HCT116 (cell line): ENCODE measurements at regions not wholly inside any gene's neighbourhood (a gene's known extent, or its start where the extent isn't known, plus 50 kb on each side); places are given as distances from the start of the nearest gene placed in this dataset.

Experiments
- ATAC-seq: fragments of 200-7000 bp; cut with Tn5 transposase; 2 replicates; pipeline ENCODE4 v1.9.1; 2020; ENCODE audit warnings: mild to moderate bottlenecking, moderate library complexity
- BruUV-seq: library from RNA; stranded (reverse); fragments of 400-500 nt; replicated peaks from 2 replicates; lab custom pipeline; 2021; lab: Mats Ljungman, UMichigan
- CTCF ChIA-PET: fragments of 300-600 bp; sonication (Branson Sonifier 250); formaldehyde crosslinking; loops from one replicate; lab custom pipeline; 2021; ENCODE audit warnings: antibody characterized with exemption; lab: Charles Lee
- POLR2A ChIA-PET: fragments of 300-600, 350-600 bp; sonication (Branson Sonifier 250); formaldehyde crosslinking; loops from one replicate; lab custom pipeline; 2021; ENCODE audit warnings: antibody characterized with exemption; lab: Charles Lee
- RAD21 ChIA-PET, 2 experiments: fragments of 300-600 bp; sonication (Branson Sonifier 250); formaldehyde crosslinking; loops; one replicate each; lab custom pipeline; 2023; ENCODE audit warnings: low total read pairs in 2 of 2; ENCODE audit not compliant: uncharacterized antibody in 2 of 2, unreplicated experiment in 2 of 2, low non-redundant PET in 1 of 2; lab: Charles Lee
- DNase-seq: peaks from one replicate; pipeline ENCODE4 v3.0.0-alpha.2; 2010; ENCODE audit warnings: low read depth, low spot score
- H2AFZ ChIP-seq: fragments of 200-600 bp; shearing (Covaris generic), sonication (generic); 2 replicates; pipeline ENCODE4 v1.6.1; 2017; ENCODE audit warnings: low read depth, mixed run types, mixed read lengths, antibody characterized with exemption, low read length; ENCODE audit not compliant: poor library complexity, severe bottlenecking
- H3K27ac ChIP-seq: 2 replicates; pipeline ENCODE4 v1.5.1; 2012; ENCODE audit warnings: low read depth, low read length
- H3K27me3 ChIP-seq: fragments of 200-600 bp; sonication (generic); 2 replicates; pipeline ENCODE4 v1.6.1; 2016; ENCODE audit warnings: mixed run types, low read length, mixed read lengths; ENCODE audit not compliant: insufficient read depth
- H3K36me3 ChIP-seq, 2 experiments: fragments of 200-500 bp in 1 of 2; fragments of 200-600 bp in 1 of 2; sonication (Bioruptor generic) in 1 of 2; sonication (generic) in 1 of 2; 2 replicates each; pipeline versions ENCODE4 v1.5.1 to v1.6.1; 2014 to 2016; ENCODE audit warnings: low read length in 2 of 2, inconsistent platforms in 1 of 2, mixed read lengths in 1 of 2, mixed run types in 1 of 2; ENCODE audit not compliant: insufficient read depth in 2 of 2, control insufficient read depth in 1 of 2
- H3K4me1 ChIP-seq, 2 experiments: fragments of 200-600 bp in 1 of 2; sonication (generic) in 1 of 2; 2 replicates each; pipeline versions ENCODE4 v1.5.1 to v1.6.1; 2012 to 2017; ENCODE audit warnings: low read length in 2 of 2, inconsistent platforms in 1 of 2, mild to moderate bottlenecking in 1 of 2, mixed read lengths in 1 of 2, mixed run types in 1 of 2, moderate library complexity in 1 of 2; ENCODE audit not compliant: insufficient read depth in 2 of 2, control insufficient read depth in 1 of 2
- H3K4me2 ChIP-seq: fragments of 200-600 bp; sonication (generic); 2 replicates; pipeline ENCODE4 v1.6.1; 2017; ENCODE audit warnings: mixed run types, low read length, mixed read lengths
- H3K4me3 ChIP-seq, 2 experiments: fragments of 200-600 bp in 1 of 2; sonication (generic) in 1 of 2; replicated peaks in 1 of 2; 2 replicates each; pipeline ENCODE4 v1.5.1; 2011 to 2016; ENCODE audit warnings: low read length in 2 of 2, control low read depth in 1 of 2, low read depth in 1 of 2, mild to moderate bottlenecking in 1 of 2, mixed read lengths in 1 of 2, mixed run types in 1 of 2
- H3K79me2 ChIP-seq: fragments of 200-600 bp; sonication (generic); 2 replicates; pipeline ENCODE4 v1.6.1; 2017; ENCODE audit warnings: mild to moderate bottlenecking, mixed run types, low read length, moderate library complexity, mixed read lengths; ENCODE audit not compliant: insufficient read depth
- H3K9ac ChIP-seq: fragments of 200-600 bp; sonication (generic); 2 replicates; pipeline ENCODE4 v1.6.1; 2016; ENCODE audit warnings: low read length, mixed read lengths
- H3K9me2 ChIP-seq: fragments of 200-600 bp; sonication (generic), shearing (Covaris generic); 2 replicates; pipeline ENCODE4 v1.6.1; 2017; ENCODE audit warnings: mixed run types, mild to moderate bottlenecking, moderate library complexity; ENCODE audit not compliant: insufficient read depth
- H3K9me3 ChIP-seq, 2 experiments: fragments of 200-500 bp in 1 of 2; fragments of 200-600 bp in 1 of 2; sonication (Bioruptor generic) in 1 of 2; sonication (generic) in 1 of 2; 2 replicates each; pipeline ENCODE4 v1.6.1; 2014 to 2017; ENCODE audit warnings: low read length in 2 of 2, mixed read lengths in 2 of 2, inconsistent platforms in 1 of 2, low read depth in 1 of 2, mild to moderate bottlenecking in 1 of 2, mixed run types in 1 of 2, moderate library complexity in 1 of 2; ENCODE audit not compliant: control insufficient read depth in 1 of 2, insufficient read depth in 1 of 2
- H4K20me1 ChIP-seq: fragments of 200-600 bp; sonication (generic), shearing (Covaris generic); 2 replicates; pipeline ENCODE4 v1.6.1; 2017; ENCODE audit warnings: mixed run types, mild to moderate bottlenecking, moderate library complexity; ENCODE audit not compliant: insufficient read depth
- CBX3 ChIP-seq: IDR thresholded peaks from 2 replicates; pipeline ENCODE4 v1.6.1; 2012; ENCODE audit warnings: low read depth
- EZH2phosphoT487 ChIP-seq: fragments of 200-600 bp; IDR thresholded peaks from 2 replicates; pipeline ENCODE4 v1.6.1; 2018; ENCODE audit warnings: antibody characterized with exemption, borderline replicate concordance
- JUND ChIP-seq: IDR thresholded peaks from 2 replicates; pipeline ENCODE4 v1.6.1; 2012
- POLR2A ChIP-seq: IDR thresholded peaks from 2 replicates; pipeline ENCODE4 v1.7.0; 2011; ENCODE audit warnings: borderline replicate concordance; ENCODE audit not compliant: insufficient read depth, insufficient read length; ENCODE audit errors: extremely low read depth
- POLR2AphosphoS5 ChIP-seq: IDR thresholded peaks from 2 replicates; pipeline ENCODE4 v1.6.1; 2011; ENCODE audit warnings: mild to moderate bottlenecking, low read depth, low read length, moderate library complexity
- REST ChIP-seq: IDR thresholded peaks from 2 replicates; pipeline ENCODE4 v1.6.1; 2012; ENCODE audit warnings: low read depth
- SP1 ChIP-seq: IDR thresholded peaks from 2 replicates; pipeline ENCODE4 v1.6.1; 2012; ENCODE audit warnings: low read depth
- SRF ChIP-seq: IDR thresholded peaks from 2 replicates; pipeline ENCODE4 v1.6.1; 2012; ENCODE audit warnings: low read depth
- ZFX ChIP-seq: fragments of 450-650 bp; IDR thresholded peaks from 2 replicates; pipeline ENCODE4 v1.6.1; 2017
- intact Hi-C: fragments of 100-400 bp; cut with micrococcal nuclease; formaldehyde crosslinking; loops from 2 replicates; pipeline ENCODE4 v1.10.0; 2022

GRCh38 chr16:76210157-76210556 is 67.0 kb upstream of the CNTNAP4 start (continued):
- no peak for TF ChIP-seq POLR2A
- no peak for TF ChIP-seq SP1

- Histone ChIP-seq H3K36me3 (no peaks in the 10 kb centered on the region), H3K9me2 (no peaks in the 10 kb centered on the region), H3K27me3 (no peaks in the 10 kb centered on the region), H3K79me2 (no peaks in the 10 kb centered on the region), H3K27ac (no peak overlapping the region), H2AFZ (no peak overlapping the region), H3K4me2 (no peak overlapping the region), H3K9ac (no peak overlapping the region), H3K4me1 (no peaks in the 10 kb centered on the region), H3K4me3 (no peak overlapping the region), H3K9me3 (peaks cover 0 to 11% of the 10 kb centered on the region in 2 experiments; a peak in 1 of 4 replicates), H4K20me1 (no peaks in the 10 kb centered on the region)
- POLR2A ChIA-PET, result no interaction called here
- RAD21 ChIA-PET, result no interaction called here
- BruUV-seq, result no TSS peak
- TF ChIP-seq EZH2phosphoT487, result no peak
- TF ChIP-seq REST, result no peak
- ATAC-seq (no peak), DNase-seq (no peak)
- intact Hi-C loops, result no loop called here
- CTCF ChIA-PET, result no interaction called here
These were observed 63.3 kb upstream of the CNTNAP4 start for GRCh38 chr16:76213860-76214259.

GRCh38 chr16:76214856-76215255 is 62.3 kb upstream of the CNTNAP4 start:
- Histone ChIP-seq H3K9ac (no peak overlapping the region), H3K9me2 (no peaks in the 10 kb centered on the region), H3K27me3 (no peaks in the 10 kb centered on the region), H3K4me3 (no peak overlapping the region), H4K20me1 (no peaks in the 10 kb centered on the region), H3K4me1 (no peaks in the 10 kb centered on the region), H2AFZ (no peak overlapping the region), H3K36me3 (no peaks in the 10 kb centered on the region), H3K9me3 (peaks cover 3 to 11% of the 10 kb centered on the region in 2 experiments; a peak in 1 of 4 replicates), H3K79me2 (no peaks in the 10 kb centered on the region), H3K4me2 (no peak overlapping the region), H3K27ac (no peak overlapping the region)
- TF ChIP-seq JUND (no peak), POLR2AphosphoS5 (no peak), SRF (no peak), CBX3 (no peak), EZH2phosphoT487 (no peak), ZFX (no peak)
- ATAC-seq, result no peak
- intact Hi-C loops, result no loop called here
- DNase-seq, result no peak
- no TSS peak for BruUV-seq
- RAD21 ChIA-PET, result no interaction called here
- POLR2A ChIA-PET, result no interaction called here
- CTCF ChIA-PET, result no interaction called here
